Mucosa of gallbladder (tissue), 1 donor: ENCODE measurements at regions not wholly inside any gene's neighbourhood (a gene's known extent, or its start where the extent isn't known, plus 50 kb on each side); places are given as distances from the start of the nearest gene placed in this dataset.

Experiments
- DNase-seq: peaks from one replicate; pipeline ENCODE4 v3.0.0-alpha.2; 2020; ENCODE audit warnings: low spot score
- donor health status: DM: no; HTN: no; CAD: no.

GRCh38 chr4:178784491-178784890 is 1342.3 kb upstream of the AGA start:
- no peak for DNase-seq

GRCh38 chr4:178789279-178789678 is 1347.0 kb upstream of the AGA start:
- DNase-seq, result no peak

- no peak for DNase-seq
Measured at GRCh38 chr4:178799204-178799603, 1357.0 kb upstream of the AGA start.

GRCh38 chr4:178808106-178808505 is 1365.9 kb upstream of the AGA start:
- DNase-seq, result no peak

- DNase-seq, result no peak
Measured at GRCh38 chr4:178809921-178810320, 1367.7 kb upstream of the AGA start.

GRCh38 chr4:178811356-178811755 is 1369.1 kb upstream of the AGA start:
- no peak for DNase-seq

GRCh38 chr4:178812866-178813265 is 1370.6 kb upstream of the AGA start:
- no peak for DNase-seq

GRCh38 chr4:178814908-178815307 is 1372.7 kb upstream of the AGA start:
- no peak for DNase-seq

GRCh38 chr4:178823673-178824295 is 1381.5 kb upstream of the AGA start:
- DNase-seq, result no peak

- no peak for DNase-seq
Measured at GRCh38 chr4:178836865-178837264, 1394.6 kb upstream of the AGA start.

GRCh38 chr4:178838776-178839175 is 1396.5 kb upstream of the AGA start:
- DNase-seq, result no peak

GRCh38 chr4:178856139-178856800 is 1414.0 kb upstream of the AGA start:
- no peak for DNase-seq

- DNase-seq, result no peak
Measured at GRCh38 chr4:178871476-178871875, 1429.2 kb upstream of the AGA start.

GRCh38 chr4:178881937-178882336 is 1439.7 kb upstream of the AGA start:
- DNase-seq, result no peak

GRCh38 chr4:178894126-178894525 is 1451.9 kb upstream of the AGA start:
- DNase-seq, result no peak

GRCh38 chr4:178899084-178899483 is 1456.8 kb upstream of the AGA start:
- DNase-seq, result no peak

GRCh38 chr4:178917756-178918155 is 1475.5 kb upstream of the AGA start:
- no peak for DNase-seq

- no peak for DNase-seq
Measured at GRCh38 chr4:178937130-178937529, 1494.9 kb upstream of the AGA start.

- no peak for DNase-seq
Measured at GRCh38 chr4:178941975-178942374, 1499.7 kb upstream of the AGA start.

- DNase-seq, result no peak
Measured at GRCh38 chr4:178953447-178954120, 1511.3 kb upstream of the AGA start.

- no peak for DNase-seq
Measured at GRCh38 chr4:178955614-178956013, 1513.4 kb upstream of the AGA start.

- DNase-seq, result no peak
Measured at GRCh38 chr4:178958725-178959440, 1516.6 kb upstream of the AGA start.
